SK-N-SH (cell line): ENCODE measurements at regions not wholly inside any gene's neighbourhood (a gene's known extent, or its start where the extent isn't known, plus 50 kb on each side); places are given as distances from the start of the nearest gene placed in this dataset.

Experiments used
- CTCF ChIA-PET: fragments of 300-600, 350-600 bp; formaldehyde crosslinking; extraction: SDS; loops from one replicate; lab custom pipeline; 2021; lab: Yijun Ruan, JAX
- POLR2A ChIA-PET: fragments of 350-600 bp; sonication (Branson Sonifier 250); formaldehyde crosslinking; extraction: SDS; loops from one replicate; lab custom pipeline; 2020; ENCODE audit warnings: antibody characterized with exemption, inconsistent platforms; lab: Yijun Ruan, JAX
- DNase-seq: peaks from one replicate; pipeline ENCODE4 v3.0.0; 2012
- H2AFZ ChIP-seq: fragments of 200-600 bp; sonication (generic); 2 replicates; pipeline ENCODE4 v1.8.1; 2016; ENCODE audit warnings: antibody characterized with exemption, mild to moderate bottlenecking, low read depth
- H3F3A ChIP-seq: fragments of 200-600 bp; sonication (generic); replicated peaks from 2 replicates; pipeline ENCODE3; 2016; ENCODE audit warnings: antibody characterized with exemption, mild to moderate bottlenecking; ENCODE audit not compliant: insufficient read depth
- H3K27ac ChIP-seq, 2 experiments: fragments of 200-500 bp in 1 of 2; fragments of 200-600 bp in 1 of 2; sonication (Bioruptor generic) in 1 of 2; sonication (generic), shearing (Covaris generic) in 1 of 2; 2 replicates each; pipeline versions ENCODE4 v1.5.1 to v1.6.1; 2014 to 2016; ENCODE audit warnings: low read depth in 2 of 2, inconsistent platforms in 1 of 2, low read length in 1 of 2, mild to moderate bottlenecking in 1 of 2, mixed read lengths in 1 of 2
- H3K27me3 ChIP-seq: fragments of 200-600 bp; sonication (generic), shearing (Covaris generic); 2 replicates; pipeline ENCODE4 v1.6.1; 2016; ENCODE audit warnings: mixed run types; ENCODE audit not compliant: insufficient read depth
- H3K36me3 ChIP-seq, 2 experiments: fragments of 200-500 bp in 1 of 2; fragments of 200-600 bp in 1 of 2; sonication (Bioruptor generic) in 1 of 2; sonication (generic) in 1 of 2; replicated peaks in 1 of 2; 2 replicates each; pipeline versions ENCODE3 to v1.5.1; 2014 to 2016; ENCODE audit warnings: low read length in 1 of 2, mild to moderate bottlenecking in 1 of 2; ENCODE audit not compliant: insufficient read depth in 2 of 2, control insufficient read depth in 1 of 2
- H3K4me1 ChIP-seq, 2 experiments: fragments of 200-500 bp in 1 of 2; fragments of 200-600 bp in 1 of 2; sonication (Bioruptor generic) in 1 of 2; sonication (generic), shearing (Covaris generic) in 1 of 2; 2 replicates each; pipeline versions ENCODE4 v1.5.1 to v1.6.1; 2014 to 2016; ENCODE audit warnings: low read depth in 1 of 2, low read length in 1 of 2, mixed run types in 1 of 2; ENCODE audit not compliant: insufficient read depth in 2 of 2, control insufficient read depth in 1 of 2
- H3K4me2 ChIP-seq: fragments of 200-600 bp; sonication (generic), shearing (Covaris generic); 2 replicates; pipeline ENCODE4 v1.6.1; 2017; ENCODE audit warnings: mixed run types
- H3K4me3 ChIP-seq, 2 experiments: fragments of 200-500 bp in 1 of 2; fragments of 200-600 bp in 1 of 2; sonication (Bioruptor generic) in 1 of 2; sonication (generic), shearing (Covaris generic) in 1 of 2; 2 replicates each; pipeline versions ENCODE4 v1.5.1 to v1.8.1; 2014 to 2016; ENCODE audit warnings: low read depth in 2 of 2, inconsistent platforms in 1 of 2, low read length in 1 of 2, mild to moderate bottlenecking in 1 of 2, mixed read lengths in 1 of 2, moderate library complexity in 1 of 2
- H3K79me2 ChIP-seq: fragments of 200-600 bp; sonication (generic); 2 replicates; pipeline ENCODE4 v1.8.1; 2017; ENCODE audit warnings: mild to moderate bottlenecking; ENCODE audit not compliant: insufficient read depth
- H3K9ac ChIP-seq: fragments of 200-600 bp; sonication (generic); 2 replicates; pipeline ENCODE4 v1.6.1; 2017; ENCODE audit warnings: mixed run types
- H3K9me2 ChIP-seq: fragments of 200-600 bp; sonication (generic); 2 replicates; pipeline ENCODE4 v1.6.1; 2017; ENCODE audit warnings: mixed run types
- H3K9me3 ChIP-seq: fragments of 200-600 bp; sonication (generic); 2 replicates; pipeline ENCODE4 v1.6.1; 2017; ENCODE audit warnings: mixed run types, mild to moderate bottlenecking, moderate library complexity
- H4K20me1 ChIP-seq: fragments of 200-600 bp; sonication (generic); 2 replicates; pipeline ENCODE4 v1.6.1; 2017; ENCODE audit warnings: mild to moderate bottlenecking, mixed run types; ENCODE audit not compliant: insufficient read depth
- CHD2 ChIP-seq: fragments of 150-350 bp; IDR thresholded peaks from 2 replicates; pipeline ENCODE4 v1.6.1; 2018; ENCODE audit warnings: low read length; ENCODE audit not compliant: partially characterized antibody
- CTCF ChIP-seq: fragments of 200-600 bp; sonication (generic); IDR thresholded peaks from 2 replicates; pipeline ENCODE4 v1.6.1; 2017; ENCODE audit warnings: antibody characterized with exemption, mild to moderate bottlenecking, moderate library complexity
- ELF1 ChIP-seq: IDR thresholded peaks from 2 replicates; pipeline ENCODE4 v1.4.0; 2012
- EP300 ChIP-seq, 2 experiments: IDR thresholded peaks; 2 replicates each; pipeline versions ENCODE4 v1.4.0 to v1.6.1; 2012; ENCODE audit warnings: borderline replicate concordance in 1 of 2, low read depth in 1 of 2, low read length in 1 of 2
- EZH2phosphoT487 ChIP-seq: fragments of 200-600 bp; sonication (generic); IDR thresholded peaks from 2 replicates; pipeline ENCODE4 v1.6.1; 2017; ENCODE audit warnings: low read depth, mixed run types, mild to moderate bottlenecking, antibody characterized with exemption, moderate library complexity, borderline replicate concordance
- FOSL2 ChIP-seq: IDR thresholded peaks from 2 replicates; pipeline ENCODE4 v1.4.0; 2012; ENCODE audit warnings: low read depth, mild to moderate bottlenecking, moderate library complexity, borderline replicate concordance
- FOXM1 ChIP-seq: IDR thresholded peaks from 2 replicates; pipeline ENCODE4 v1.4.0; 2012; ENCODE audit warnings: low read depth, mild to moderate bottlenecking
- GATA2 ChIP-seq: sonication (generic); formaldehyde crosslinking; IDR thresholded peaks from 2 replicates; pipeline ENCODE4 v1.5.0; 2020; ENCODE audit warnings: mild to moderate bottlenecking, missing genetic modification reagents
- JUND ChIP-seq: IDR thresholded peaks from 2 replicates; pipeline ENCODE4 v1.4.0; 2012
- MEF2A ChIP-seq: IDR thresholded peaks from 2 replicates; pipeline ENCODE4 v1.4.0; 2012; ENCODE audit warnings: low read depth, borderline replicate concordance
- NRF1 ChIP-seq: IDR thresholded peaks from 2 replicates; pipeline ENCODE4 v1.6.1; 2012; ENCODE audit warnings: low read depth, mild to moderate bottlenecking, low read length
- PBX3 ChIP-seq: IDR thresholded peaks from 2 replicates; pipeline ENCODE4; 2012
- RAD21 ChIP-seq: IDR thresholded peaks from 2 replicates; pipeline ENCODE4 v1.6.1; 2012; ENCODE audit warnings: mild to moderate bottlenecking, low read length
- RCOR1 ChIP-seq: fragments of 150-350 bp; IDR thresholded peaks from 2 replicates; pipeline ENCODE4 v1.6.1; 2017; ENCODE audit warnings: antibody characterized with exemption, low read length
- TAF1 ChIP-seq: IDR thresholded peaks from 2 replicates; pipeline ENCODE4 v1.6.1; 2012; ENCODE audit warnings: low read depth, mild to moderate bottlenecking, low read length, moderate library complexity, borderline replicate concordance
- WGBS: methylation state at CpG from one replicate; pipeline ENCODE4 v1.1.6; 2017; ENCODE audit warnings: low lambda C conversion rate; 5-methylcytosine and 5-hydroxymethylcytosine counted together

GRCh38 chr21:23612210-23612609 lies 1995.1 kb downstream of the MRPL39 start:
- POLR2A ChIA-PET: no interaction called here
- no peak for DNase-seq
- no peak overlapping the region for H3K9ac ChIP-seq
- no peaks in the 10 kb centered on the region for H3K9me3 ChIP-seq
- no peak overlapping the region for H3K4me2 ChIP-seq
- H3K4me1 ChIP-seq: no peaks in the 10 kb centered on the region
- no peaks in the 10 kb centered on the region for H3K27me3 ChIP-seq
- H3F3A ChIP-seq: no peaks in the 10 kb centered on the region
- H2AFZ ChIP-seq: no peak overlapping the region
- CTCF ChIA-PET: no interaction called here
- 38% methylated on average over 1 of the region's 1 CpG for WGBS
- no peak overlapping the region for H3K27ac ChIP-seq
- H4K20me1 ChIP-seq: no peaks in the 10 kb centered on the region
- TF ChIP-seq JUND (no peak), GATA2 (CRISPR knock-in tag) (peak; percentile 64)
- TF ChIP-seq, all 33 proteins: peak for 1
- H3K4me3 ChIP-seq: no peak overlapping the region
- no peaks in the 10 kb centered on the region for H3K79me2 ChIP-seq
- H3K9me2 ChIP-seq: no peaks in the 10 kb centered on the region
- no peaks in the 10 kb centered on the region for H3K36me3 ChIP-seq

- ChIA-PET POLR2A (no interaction called here), CTCF (no interaction called here)
- Histone ChIP-seq H3K4me1 (no peaks in the 10 kb centered on the region), H3F3A (no peaks in the 10 kb centered on the region), H2AFZ (no peak overlapping the region), H3K4me3 (no peak overlapping the region), H3K9me2 (no peaks in the 10 kb centered on the region), H3K27ac (no peak overlapping the region), H3K27me3 (no peaks in the 10 kb centered on the region), H4K20me1 (no peaks in the 10 kb centered on the region), H3K9ac (no peak overlapping the region), H3K36me3 (no peaks in the 10 kb centered on the region), H3K79me2 (no peaks in the 10 kb centered on the region), H3K4me2 (no peak overlapping the region), H3K9me3 (no peaks in the 10 kb centered on the region)
- no peak for DNase-seq
- WGBS: 33% methylated on average over 4 of the region's 4 CpGs
- TF ChIP-seq JUND (no peak), GATA2 (CRISPR knock-in tag) (no peak), EZH2phosphoT487 (no peak), FOXM1 (no peak), NRF1 (no peak), RAD21 (no peak)
Measured at GRCh38 chr21:23607782-23608431, 1999.4 kb downstream of the MRPL39 start.

GRCh38 chr21:23601549-23601948 lies 2005.7 kb downstream of the MRPL39 start:
- no peaks in the 10 kb centered on the region; the same call in 1 of the 2 replicates for H3K9me2 ChIP-seq
- ChIA-PET CTCF (no interaction called here), POLR2A (no interaction called here)
- no peaks in the 10 kb centered on the region for H3K27me3 ChIP-seq
- no peak overlapping the region for H2AFZ ChIP-seq
- H3K27ac ChIP-seq: no peak overlapping the region
- no peak overlapping the region for H3K4me3 ChIP-seq
- H4K20me1 ChIP-seq: no peaks in the 10 kb centered on the region
- DNase-seq: no peak
- H3F3A ChIP-seq: no peaks in the 10 kb centered on the region
- H3K9me3 ChIP-seq: no peaks in the 10 kb centered on the region
- H3K4me1 ChIP-seq: no peaks in the 10 kb centered on the region
- H3K79me2 ChIP-seq: no peaks in the 10 kb centered on the region
- no peak overlapping the region for H3K4me2 ChIP-seq
- WGBS: 71% methylated on average over 4 of the region's 4 CpGs
- no peak for TF ChIP-seq ELF1
- no peak for TF ChIP-seq TAF1
- TF ChIP-seq CTCF: no peak
- TF ChIP-seq FOSL2: no peak
- no peak for TF ChIP-seq PBX3
- TF ChIP-seq CHD2: no peak
- TF ChIP-seq EP300 (IDR thresholded peaks at IDR 0.05; ENCODE audit: borderline replicate concordance in 1 of 2, low read depth in 1 of 2, low read length in 1 of 2): no peak
- TF ChIP-seq MEF2A: no peak
- TF ChIP-seq NRF1: no peak
- no peak for TF ChIP-seq RCOR1
- TF ChIP-seq GATA2 (CRISPR knock-in tag): no peak
- no peak overlapping the region for H3K9ac ChIP-seq
- no peaks in the 10 kb centered on the region for H3K36me3 ChIP-seq
